HG03139 (cell line): ENCODE measurements at regions not wholly inside any gene's neighbourhood (a gene's known extent, or its start where the extent isn't known, plus 50 kb on each side); places are given as distances from the start of the nearest gene placed in this dataset.

Source experiments
- ATAC-seq: cut with Tn5 transposase; IDR thresholded peaks from one replicate; pipeline ENCODE4 v1.9.1; 2021; ENCODE audit not compliant: unreplicated experiment

GRCh38 chr13:47457626-47458025 lies 543.4 kb downstream of the SUCLA2 start:
- no peak for ATAC-seq

GRCh38 chr13:47455626-47456025 lies 545.4 kb downstream of the SUCLA2 start:
- ATAC-seq, result no peak

DNA sequence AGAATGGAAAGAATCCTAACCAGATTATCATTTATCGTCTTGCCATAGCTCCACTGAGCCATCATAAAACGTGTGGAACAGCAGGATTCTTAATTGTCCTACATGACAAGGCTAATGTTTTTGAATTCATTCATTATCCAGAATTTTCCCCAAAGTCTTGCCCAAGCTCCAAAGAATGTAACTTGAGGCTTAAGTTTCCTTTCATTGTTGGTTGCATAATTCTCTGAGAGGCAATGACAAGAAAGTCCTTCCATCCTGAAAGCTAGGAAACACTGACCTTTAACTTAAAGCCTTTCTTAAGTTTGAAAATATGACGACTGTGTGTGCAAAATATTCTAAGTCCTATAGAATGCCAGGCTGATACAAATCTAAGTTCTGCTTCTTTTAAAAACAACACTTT lies 546.1 kb downstream of the SUCLA2 start:
- ATAC-seq, result no peak

DNA sequence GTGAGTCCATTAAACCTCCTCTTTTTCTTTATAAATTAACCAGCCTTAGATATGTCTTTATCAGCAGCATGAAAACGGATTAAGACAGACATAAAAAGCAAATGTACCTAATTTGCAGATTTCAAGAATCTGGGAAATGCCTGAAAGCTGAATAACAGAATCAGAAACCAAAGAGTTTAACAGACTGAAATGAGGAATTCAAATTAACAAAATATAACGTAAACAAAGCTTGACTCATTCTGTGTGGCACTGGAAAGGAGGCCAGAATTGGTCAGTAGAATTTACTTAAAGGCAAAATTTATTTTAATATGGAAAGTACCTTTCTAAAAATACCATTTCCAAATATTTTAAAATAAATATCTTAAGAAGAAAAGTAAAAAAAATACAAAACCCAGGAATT lies 540.6 kb upstream of the HTR2A start:
- no peak for ATAC-seq

- no peak for ATAC-seq
These were observed 536.7 kb upstream of the HTR2A start for GRCh38 chr13:47433461-47434005.

DNA sequence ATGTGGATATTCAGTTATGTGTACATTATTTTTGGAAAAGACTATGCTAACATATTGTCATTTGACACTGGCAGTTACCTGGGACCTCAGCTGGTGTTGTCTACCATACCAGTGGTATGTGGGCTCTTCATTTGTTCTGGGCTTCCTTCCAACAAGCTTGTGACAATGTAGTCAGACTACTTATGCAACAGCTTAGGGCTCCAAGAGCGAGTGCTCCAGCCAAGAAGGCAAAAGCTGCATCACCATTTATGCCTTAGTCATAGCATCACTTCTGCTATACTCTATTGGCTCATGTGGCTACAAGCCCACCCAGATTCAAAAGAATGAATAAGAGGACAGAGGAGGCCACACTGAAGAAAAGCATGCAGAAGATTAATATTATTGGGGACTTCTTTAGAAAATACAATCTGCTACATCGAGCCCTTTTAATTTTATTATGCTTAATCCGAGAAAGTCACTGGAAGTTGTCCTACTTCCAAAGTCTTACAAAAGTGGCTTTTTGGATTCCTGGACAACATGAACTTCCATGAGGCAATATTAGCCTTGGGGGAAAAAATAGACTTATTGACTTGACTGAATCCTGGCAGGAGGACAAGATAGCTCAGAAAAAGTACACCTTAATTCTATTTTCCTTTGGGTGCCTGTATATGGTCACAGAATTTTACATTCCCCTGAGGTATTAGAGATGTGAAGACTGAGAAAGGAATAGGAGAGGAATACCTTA lies 529.4 kb upstream of the HTR2A start:
- ATAC-seq, result no peak

DNA sequence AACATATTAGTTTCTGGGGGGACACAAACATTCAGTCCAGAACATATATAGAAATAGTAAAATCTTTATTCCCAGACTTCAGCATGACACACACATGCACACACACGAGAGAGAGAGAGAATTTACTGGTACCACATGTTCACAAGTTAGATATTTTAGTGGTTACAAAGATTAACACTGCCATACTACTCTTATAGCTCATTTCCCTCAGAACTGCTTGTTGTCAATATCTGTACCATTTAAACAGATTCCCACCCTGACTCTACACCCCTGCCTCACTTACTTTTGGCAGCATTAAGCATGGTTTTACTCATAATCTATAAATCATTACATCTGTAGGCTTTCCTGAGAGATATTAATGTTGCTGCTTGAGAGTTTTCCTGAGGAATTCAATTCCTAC lies 524.7 kb upstream of the HTR2A start:
- no peak for ATAC-seq

GRCh38 chr13:47420568-47420967 lies 523.7 kb upstream of the HTR2A start:
- no peak for ATAC-seq

- ATAC-seq, result no peak
These were observed 523.2 kb upstream of the HTR2A start for GRCh38 chr13:47420020-47420419.

DNA sequence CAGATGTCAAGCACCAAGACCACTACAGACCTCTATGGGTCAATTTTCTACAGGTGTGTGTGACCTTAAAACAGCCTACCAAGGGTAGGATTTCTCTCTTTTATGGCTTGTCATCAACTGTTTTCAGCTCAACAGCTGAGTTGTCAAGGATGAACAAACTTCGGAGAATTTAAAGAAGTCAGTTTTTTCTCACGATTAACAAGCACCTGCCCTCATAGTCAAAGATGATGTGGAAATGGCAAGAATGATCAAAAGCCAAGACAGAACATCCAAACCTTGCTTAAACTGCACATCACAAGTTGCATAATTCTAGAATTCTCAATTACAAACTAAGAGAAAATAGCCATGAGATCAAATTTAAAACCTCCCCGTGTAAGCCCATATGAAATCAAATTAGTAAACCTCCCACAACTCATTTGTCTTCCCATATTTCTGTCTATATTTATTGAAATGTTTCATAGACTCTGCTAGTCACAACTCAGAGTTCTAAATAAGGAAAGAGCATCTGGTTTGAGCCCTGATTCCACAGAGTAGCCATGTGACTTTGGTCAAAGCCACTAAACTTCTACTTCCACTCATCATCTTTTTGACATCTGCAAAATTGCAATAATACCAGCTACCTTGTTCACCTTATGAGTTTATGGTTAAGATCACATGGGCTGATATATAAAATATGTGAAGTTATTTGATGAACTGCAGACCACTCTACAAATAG lies 521.5 kb upstream of the HTR2A start:
- ATAC-seq, result no peak

GRCh38 chr13:47417485-47417884 lies 520.6 kb upstream of the HTR2A start:
- ATAC-seq, result no peak

- ATAC-seq, result no peak
These were observed 518.2 kb upstream of the HTR2A start for GRCh38 chr13:47415048-47415447.

GRCh38 chr13:47413526-47413925 lies 516.7 kb upstream of the HTR2A start:
- no peak for ATAC-seq

DNA sequence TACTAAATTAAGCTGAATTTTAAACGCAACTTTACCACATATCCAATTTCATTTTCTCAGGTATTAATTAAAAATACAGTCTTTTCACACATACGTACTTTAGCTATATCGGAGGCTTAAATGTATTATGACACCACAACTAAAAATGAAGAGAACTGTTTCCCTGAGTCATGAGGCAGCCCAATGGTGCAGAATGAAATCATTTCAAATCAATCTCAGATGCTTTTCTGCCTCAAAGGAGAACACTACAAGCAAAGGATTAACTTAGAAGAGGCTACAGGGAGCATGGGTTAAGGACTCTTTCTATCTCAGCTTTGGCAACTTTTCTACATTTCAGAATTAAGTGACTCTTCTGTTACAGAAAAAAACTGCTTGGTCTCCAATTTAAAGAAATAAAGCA lies 516.3 kb upstream of the HTR2A start:
- no peak for ATAC-seq

- ATAC-seq, result no peak
These were observed 512.9 kb upstream of the HTR2A start for GRCh38 chr13:47409778-47410177.

DNA sequence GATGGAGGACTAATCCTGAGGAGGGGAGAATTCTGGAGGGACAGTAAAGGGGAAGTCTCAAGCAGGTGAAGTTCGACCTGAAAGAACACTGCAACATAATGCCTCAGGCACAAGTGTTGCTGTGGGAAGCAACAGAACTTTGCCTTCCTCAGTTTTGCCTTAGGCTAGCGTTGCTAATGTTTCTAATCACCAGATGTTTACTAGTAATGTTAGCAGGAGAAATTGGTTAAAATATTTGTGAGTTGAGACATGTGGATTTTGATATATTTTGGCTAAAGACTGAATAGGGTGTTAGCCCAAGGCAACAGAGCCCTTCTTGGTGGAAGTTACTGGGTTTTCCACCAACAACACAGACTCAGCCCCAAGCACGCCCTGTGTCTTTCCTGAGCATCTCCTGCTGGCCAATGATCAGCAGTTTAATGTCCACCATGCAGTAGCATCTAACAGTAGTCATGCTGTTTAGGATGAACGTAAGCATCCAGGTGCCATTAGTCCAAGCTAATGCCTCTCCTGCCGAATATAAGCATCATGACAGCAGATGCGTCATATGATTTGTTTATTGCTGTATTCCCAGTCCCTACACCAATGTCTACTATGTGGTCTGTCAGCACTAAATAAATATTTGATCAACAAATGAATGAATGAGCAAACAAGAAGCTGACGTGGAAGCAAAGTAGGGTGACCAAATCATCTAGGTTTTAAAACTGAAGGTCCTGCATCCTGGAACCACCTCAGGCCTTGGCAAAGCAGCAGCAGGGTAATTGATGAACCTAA lies 511.9 kb upstream of the HTR2A start:
- ATAC-seq, result no peak

- ATAC-seq, result no peak
These were observed 511.0 kb upstream of the HTR2A start for GRCh38 chr13:47407808-47408207.

- no peak for ATAC-seq
These were observed 502.7 kb upstream of the HTR2A start for GRCh38 chr13:47399599-47399998.

- no peak for ATAC-seq
These were observed 500.9 kb upstream of the HTR2A start for GRCh38 chr13:47397739-47398138.

- no peak for ATAC-seq
These were observed 500.1 kb upstream of the HTR2A start for GRCh38 chr13:47396915-47397314.

- no peak for ATAC-seq
These were observed 477.9 kb upstream of the HTR2A start for GRCh38 chr13:47374741-47375140.

- ATAC-seq, result no peak
These were observed 475.9 kb upstream of the HTR2A start for GRCh38 chr13:47372751-47373150.
